ENCODE measurements at regions not wholly inside any gene's neighbourhood (a gene's known extent, or its start where the extent isn't known, plus 50 kb on each side); places are given as distances from the start of the nearest gene placed in this dataset.

- no peak for DNase-seq
Measured at GRCh38 chr13:91101381-91101780, 246.1 kb upstream of the MIR17HG start.

DNA sequence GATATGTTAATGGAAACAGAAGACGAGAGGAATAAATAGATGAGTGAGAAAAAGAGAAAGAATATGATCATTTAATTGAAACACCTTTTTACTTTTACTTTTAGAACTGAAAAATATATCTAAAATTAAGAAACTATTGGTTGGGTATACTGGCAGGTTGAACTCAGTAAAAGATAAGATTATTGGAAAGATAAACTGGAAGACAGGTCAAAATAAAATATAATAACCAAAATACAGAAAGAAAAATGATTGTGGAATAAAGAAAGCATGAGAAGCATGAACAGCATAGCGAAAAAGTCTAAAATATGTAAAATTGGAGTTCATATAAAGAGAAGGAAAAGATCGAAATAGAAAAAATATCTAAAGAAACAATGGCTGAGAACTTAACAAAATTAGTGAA, 242.2 kb upstream of the MIR17HG start:
- DNase-seq = no peak

GRCh38 chr13:91106565-91106964, 240.9 kb upstream of the MIR17HG start:
- DNase-seq = no peak

DNA sequence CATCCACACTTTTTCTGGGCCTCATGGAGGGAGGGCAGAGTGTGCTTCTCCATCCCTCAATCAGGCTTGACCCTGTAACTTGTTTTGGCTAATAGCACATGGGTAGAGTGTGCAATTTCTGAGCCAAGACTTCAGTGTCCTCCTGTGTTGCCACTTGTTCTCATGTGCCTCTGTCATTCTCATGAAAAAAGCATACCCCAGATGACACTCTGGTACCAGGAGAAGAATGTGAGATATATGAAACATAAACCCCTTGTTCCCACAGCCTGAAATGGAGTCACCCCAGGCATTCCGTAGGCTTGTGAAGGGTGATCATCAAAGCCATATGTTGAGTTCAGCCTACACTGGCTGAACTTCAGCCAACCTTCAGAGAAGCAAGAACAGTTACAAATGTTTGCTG, 239.2 kb upstream of the MIR17HG start:
- DNase-seq = no peak

DNA sequence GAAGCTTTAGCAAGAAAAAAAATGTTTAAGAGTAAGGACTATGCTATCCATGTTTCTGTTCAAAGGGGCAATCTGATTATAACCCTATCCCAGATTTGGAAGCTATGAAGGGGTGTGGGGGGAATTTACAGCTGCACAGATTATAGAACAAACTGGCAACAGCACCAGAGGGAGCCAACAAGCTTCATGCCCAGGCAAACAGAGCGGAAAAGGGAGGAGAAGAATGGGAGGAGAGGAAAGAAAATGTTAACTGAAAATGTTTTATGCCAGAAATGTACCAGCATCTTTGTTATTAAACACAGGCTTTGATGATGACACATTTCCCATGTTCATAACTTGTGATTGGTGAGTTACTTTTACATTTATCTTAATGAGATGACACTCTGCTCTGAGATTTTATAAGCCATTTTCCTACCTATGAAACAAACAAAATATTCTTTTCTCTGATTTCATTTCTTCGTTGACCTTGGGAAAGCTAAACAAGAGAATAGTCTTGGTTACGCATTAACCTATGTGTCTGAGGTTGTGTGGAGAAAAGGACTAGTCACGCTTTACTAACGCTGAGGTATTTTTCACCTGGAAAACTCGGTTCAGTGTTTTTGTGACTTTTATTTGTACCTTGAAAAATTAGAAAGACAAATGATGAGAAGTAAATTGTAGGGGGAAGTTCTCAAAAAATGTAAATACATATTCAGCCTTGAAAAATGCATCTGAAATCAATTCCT, 235.8 kb upstream of the MIR17HG start:
- no peak for DNase-seq

DNA sequence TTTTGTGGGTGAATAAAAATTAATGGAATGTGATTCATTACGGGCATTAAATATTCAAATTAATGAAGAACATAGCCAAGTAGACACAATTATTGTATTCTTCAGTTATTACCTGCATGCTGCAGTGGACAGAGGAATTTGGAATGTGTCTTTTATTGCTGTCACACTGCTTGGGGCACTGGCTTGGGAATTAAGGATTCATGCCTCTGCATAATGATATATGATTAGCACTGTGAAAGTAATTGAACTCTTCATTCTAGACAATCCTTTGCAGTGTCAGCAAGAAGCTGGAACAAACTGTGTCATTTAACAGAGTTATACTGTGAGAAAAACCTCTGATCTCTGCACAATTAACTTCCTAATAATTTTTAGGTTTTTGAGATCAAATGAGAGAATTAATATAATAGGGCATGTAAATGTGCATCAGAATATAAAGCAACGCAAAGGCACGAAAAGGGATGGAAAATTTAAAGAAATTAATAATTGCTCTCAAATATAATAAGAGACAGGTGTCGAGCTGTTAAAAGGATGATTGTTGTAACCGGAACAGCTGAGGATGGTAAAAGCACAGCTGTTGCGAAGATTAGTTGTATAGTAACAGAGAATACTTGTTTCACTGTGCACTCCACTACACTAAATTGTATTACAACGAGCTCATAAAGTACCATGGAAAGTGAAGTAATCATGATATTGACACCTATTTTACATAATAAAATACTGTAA, 235.1 kb upstream of the MIR17HG start:
- no peak for DNase-seq

DNA sequence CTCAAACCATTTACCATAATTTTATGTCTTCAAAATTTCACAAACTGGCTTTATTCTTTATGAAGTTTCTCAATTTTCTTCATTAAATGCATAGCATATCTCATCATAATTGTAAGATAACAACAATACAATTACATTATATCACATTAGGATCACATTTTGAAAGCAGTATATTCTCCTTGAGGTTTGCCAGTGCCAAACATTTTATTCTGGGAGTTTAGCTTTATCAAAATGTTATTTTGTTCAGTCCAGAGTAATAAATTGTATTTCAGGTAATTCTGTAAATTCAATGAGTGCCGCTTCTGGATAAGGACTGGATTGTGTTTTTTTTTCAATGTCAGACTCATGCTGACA, 234.6 kb upstream of the MIR17HG start:
- no peak for DNase-seq

GRCh38 chr13:91115776-91116175, 231.7 kb upstream of the MIR17HG start:
- no peak for DNase-seq

- no peak for DNase-seq
Measured at GRCh38 chr13:91117351-91117750, 230.1 kb upstream of the MIR17HG start.

DNA sequence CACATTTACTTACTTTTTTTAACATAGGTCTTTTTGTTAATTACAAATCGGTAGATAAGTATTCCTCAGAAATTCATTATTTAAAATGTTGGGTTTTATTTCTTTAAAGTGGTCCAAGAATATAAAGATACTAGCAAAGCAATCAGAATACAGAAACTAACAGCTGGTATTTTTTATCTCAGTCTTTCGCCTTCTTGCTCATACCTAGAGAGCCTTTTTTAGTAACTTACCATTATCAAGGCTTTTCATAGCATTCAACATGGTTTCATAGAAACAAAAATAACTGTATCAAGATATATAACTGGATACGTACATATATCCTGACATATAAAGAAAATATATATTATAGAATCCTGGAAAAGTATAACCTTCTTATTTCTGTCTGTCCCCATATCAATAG, 227.8 kb upstream of the MIR17HG start:
- DNase-seq = no peak

DNA sequence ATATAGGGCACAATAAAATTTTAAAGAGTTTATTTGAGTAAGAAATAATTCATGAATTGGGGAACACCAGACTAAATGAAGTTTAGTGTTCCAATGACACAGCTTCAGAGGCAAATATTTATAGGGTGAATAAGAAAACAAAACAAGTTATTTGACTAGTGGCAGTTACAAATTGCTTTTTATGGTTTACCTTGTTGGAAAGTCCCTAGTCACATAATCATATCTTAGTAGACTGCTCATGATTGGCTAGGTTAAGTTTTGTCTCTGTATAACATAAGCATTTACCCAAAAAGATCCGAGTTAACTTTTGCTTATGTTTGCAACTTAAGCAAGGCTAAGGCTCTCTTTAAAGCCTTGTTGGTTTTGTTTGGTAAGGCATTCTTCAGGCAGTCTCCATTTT, 224.7 kb upstream of the MIR17HG start:
- DNase-seq = no peak

DNA sequence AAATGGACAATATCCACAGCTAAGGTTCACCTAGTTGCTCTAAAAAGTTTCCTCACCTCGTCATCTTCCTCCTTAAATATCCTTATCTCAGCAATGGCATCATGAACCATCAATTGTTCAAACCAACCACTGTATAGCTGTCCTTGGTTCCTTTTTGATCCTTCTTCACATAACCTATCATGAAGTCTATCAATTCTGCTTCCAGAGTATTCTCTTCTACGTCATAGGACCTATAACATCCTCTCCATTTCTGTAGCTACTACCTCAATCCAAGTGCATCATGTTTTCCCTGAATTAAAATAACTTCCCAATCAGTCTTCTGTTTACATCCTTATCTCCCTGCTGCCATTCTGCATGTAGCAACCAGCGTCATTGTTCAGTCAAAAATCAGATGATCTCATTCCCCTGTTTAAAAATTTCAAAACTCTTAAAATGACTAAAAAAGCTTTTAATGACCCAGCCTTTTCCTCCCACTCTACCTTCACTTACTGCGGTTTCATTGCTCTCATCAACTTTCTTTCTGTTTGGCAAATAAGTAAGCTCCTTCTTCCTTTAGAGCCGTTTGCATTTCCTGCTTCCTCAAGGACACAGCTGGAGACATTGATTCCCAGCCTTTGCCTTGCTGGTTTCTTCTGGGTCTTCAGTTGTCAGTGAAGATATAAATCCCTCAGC, 223.9 kb upstream of the MIR17HG start:
- DNase-seq = no peak

- DNase-seq = no peak
Measured at GRCh38 chr13:91126806-91127205, 220.7 kb upstream of the MIR17HG start.

DNA sequence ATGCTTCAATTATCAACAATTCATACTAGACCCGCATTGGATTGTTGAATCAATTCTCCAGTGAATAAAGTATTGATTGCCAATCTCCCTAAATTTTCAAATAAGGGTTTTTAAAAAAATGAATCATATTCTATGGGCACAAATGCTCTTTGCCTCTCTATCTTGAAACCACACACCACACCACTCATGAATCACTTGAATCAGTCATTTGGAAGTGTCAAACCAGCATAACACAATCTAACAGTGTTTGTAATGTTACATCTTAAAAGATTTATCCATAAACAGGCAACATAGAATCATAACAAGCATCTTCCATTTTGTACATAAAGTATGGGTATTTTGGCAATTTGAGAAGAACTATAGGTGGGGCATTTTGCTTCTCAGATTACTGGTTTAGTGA, 219.5 kb upstream of the MIR17HG start:
- no peak for DNase-seq

- no peak for DNase-seq
Measured at GRCh38 chr13:91132381-91132780, 215.1 kb upstream of the MIR17HG start.

- DNase-seq = no peak
Measured at GRCh38 chr13:91132786-91133185, 214.7 kb upstream of the MIR17HG start.

GRCh38 chr13:91133941-91134802, 213.3 kb upstream of the MIR17HG start:
- no peak for DNase-seq

DNA sequence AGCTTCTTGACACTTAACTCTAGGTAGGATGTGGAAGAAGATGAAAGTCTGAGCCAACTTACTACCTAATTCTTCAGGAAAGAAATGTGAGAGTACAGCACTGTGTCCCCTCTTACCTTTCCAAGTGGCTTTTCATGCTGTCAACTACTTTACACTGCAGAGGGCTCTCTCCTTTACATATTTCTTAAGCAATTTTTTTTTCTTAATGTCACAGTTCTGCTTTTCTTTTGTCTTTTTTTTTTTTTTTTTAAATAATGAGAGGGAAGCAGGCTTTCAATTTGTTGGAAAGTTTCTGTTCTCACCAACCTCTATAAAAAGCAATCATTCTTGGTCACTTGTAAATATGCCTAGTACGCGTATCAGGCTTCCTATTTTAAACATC, 212.7 kb upstream of the MIR17HG start:
- no peak for DNase-seq

DNA sequence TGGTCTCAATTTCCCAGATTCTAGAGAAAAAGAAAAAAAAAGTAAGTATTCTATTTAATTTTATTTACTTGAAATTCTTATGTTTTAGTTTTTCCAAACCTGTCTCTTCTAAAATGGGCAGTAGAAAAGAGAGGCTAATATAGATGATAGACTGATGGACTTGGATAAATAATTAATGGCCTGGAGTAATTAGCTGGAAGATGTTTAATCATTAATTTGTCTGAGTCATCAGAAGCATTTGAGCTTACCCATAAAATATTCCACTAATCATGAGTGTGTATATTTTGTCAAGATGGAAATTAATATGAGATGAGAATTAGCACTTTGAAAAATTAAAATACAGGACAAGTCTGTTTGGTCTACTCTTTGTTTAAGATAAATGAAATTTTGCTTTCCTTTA, 212.1 kb upstream of the MIR17HG start:
- no peak for DNase-seq

DNA sequence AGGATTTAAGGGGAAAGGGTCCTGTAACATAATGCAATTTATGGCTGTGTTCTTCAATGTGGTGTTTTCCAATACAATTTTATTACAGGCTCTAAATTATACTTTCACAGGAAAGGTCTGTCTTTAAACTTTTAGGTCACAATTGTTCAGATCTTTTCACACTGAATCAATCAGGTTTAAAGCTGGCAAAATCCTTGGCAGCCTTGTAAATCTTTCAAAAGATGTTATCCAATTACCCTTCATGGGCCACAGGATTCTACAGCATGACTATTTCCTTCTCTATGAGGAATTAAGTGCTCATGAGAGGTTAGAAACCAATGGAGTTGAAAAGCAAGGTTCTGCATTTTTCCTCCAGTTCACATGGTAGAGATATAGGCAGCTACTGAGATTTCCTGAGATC, 211.5 kb upstream of the MIR17HG start:
- DNase-seq = no peak

- DNase-seq = no peak
Measured at GRCh38 chr13:91136806-91137205, 210.7 kb upstream of the MIR17HG start.

- DNase-seq = no peak
Measured at GRCh38 chr13:91139232-91139631, 208.3 kb upstream of the MIR17HG start.

- no peak for DNase-seq
Measured at GRCh38 chr13:91141543-91142061, 205.9 kb upstream of the MIR17HG start.
